ENCODE measurements at regions not wholly inside any gene's neighbourhood (a gene's known extent, or its start where the extent isn't known, plus 50 kb on each side); places are given as distances from the start of the nearest gene placed in this dataset.

- TF ChIP-seq CTCF (IDR thresholded peaks at IDR 0.05) (no peak), POLR2A (IDR thresholded peaks at IDR 0.05) (no peak)
These were observed 121.3 kb downstream of the CD47 start for GRCh38 chr3:107969525-107969924.

All from esophagus squamous epithelium (tissue), 4 donors.